HG03521 (cell line): ENCODE measurements at regions not wholly inside any gene's neighbourhood (a gene's known extent, or its start where the extent isn't known, plus 50 kb on each side); places are given as distances from the start of the nearest gene placed in this dataset.

ENCODE experiments used
- ATAC-seq: cut with Tn5 transposase; IDR thresholded peaks from one replicate; pipeline ENCODE4 v1.9.1; 2021; ENCODE audit warnings: mild to moderate bottlenecking, moderate library complexity; ENCODE audit not compliant: unreplicated experiment

GRCh38 chr4:165610679-165611437, 232.1 kb downstream of the CPE start:
- ATAC-seq: no peak

GRCh38 chr4:165612936-165613335, 234.1 kb downstream of the CPE start:
- ATAC-seq: peak; percentile 88

GRCh38 chr4:165613581-165613980, 234.8 kb downstream of the CPE start:
- ATAC-seq: no peak

- ATAC-seq: no peak
Observed at GRCh38 chr4:165620913-165621312, 242.1 kb downstream of the CPE start.

GRCh38 chr4:165621983-165622382, 243.2 kb downstream of the CPE start:
- ATAC-seq: no peak

- ATAC-seq: no peak
Observed at GRCh38 chr4:165625281-165625680, 246.5 kb downstream of the CPE start.

GRCh38 chr4:165626316-165626715, 246.7 kb upstream of the TLL1 start:
- ATAC-seq: no peak

- no peak for ATAC-seq
Observed at GRCh38 chr4:165627128-165627527, 245.9 kb upstream of the TLL1 start.

- ATAC-seq: no peak
Observed at GRCh38 chr4:165627548-165627947, 245.5 kb upstream of the TLL1 start.

GRCh38 chr4:165628572-165628971, 244.5 kb upstream of the TLL1 start:
- ATAC-seq: no peak

- ATAC-seq: no peak
Observed at GRCh38 chr4:165630671-165631070, 242.4 kb upstream of the TLL1 start.

GRCh38 chr4:165631208-165631894, 241.7 kb upstream of the TLL1 start:
- no peak for ATAC-seq

GRCh38 chr4:165631912-165632311, 241.1 kb upstream of the TLL1 start:
- no peak for ATAC-seq

- ATAC-seq: no peak
Observed at GRCh38 chr4:165634766-165635165, 238.3 kb upstream of the TLL1 start.

- no peak for ATAC-seq
Observed at GRCh38 chr4:165635381-165635780, 237.7 kb upstream of the TLL1 start.

- no peak for ATAC-seq
Observed at GRCh38 chr4:165635951-165636350, 237.1 kb upstream of the TLL1 start.

GRCh38 chr4:165651901-165652300, 221.1 kb upstream of the TLL1 start:
- no peak for ATAC-seq

GRCh38 chr4:165654556-165654955, 218.5 kb upstream of the TLL1 start:
- no peak for ATAC-seq

GRCh38 chr4:165656399-165656798, 216.6 kb upstream of the TLL1 start:
- no peak for ATAC-seq

GRCh38 chr4:165656829-165657490, 216.1 kb upstream of the TLL1 start:
- ATAC-seq: no peak

GRCh38 chr4:165662341-165662740, 210.7 kb upstream of the TLL1 start:
- ATAC-seq: no peak

GRCh38 chr4:165663411-165663810, 209.6 kb upstream of the TLL1 start:
- ATAC-seq: no peak
